Muscle layer of duodenum (tissue), 2 donors: ENCODE measurements at regions not wholly inside any gene's neighbourhood (a gene's known extent, or its start where the extent isn't known, plus 50 kb on each side); places are given as distances from the start of the nearest gene placed in this dataset.

ENCODE experiments used
- H3K27ac ChIP-seq: one replicate; pipeline ENCODE4 v1.7.0; 2013; ENCODE audit warnings: mild to moderate bottlenecking, low read length
- H3K27me3 ChIP-seq: one replicate; pipeline ENCODE4 v1.7.0; 2013; ENCODE audit warnings: low read depth, mild to moderate bottlenecking, control low read depth, low read length
- H3K36me3 ChIP-seq, 2 donors: one replicate each; pipeline ENCODE4 v1.7.0; 2013; ENCODE audit warnings: low read length in 2 of 2, control low read depth in 1 of 2, mild to moderate bottlenecking in 1 of 2; ENCODE audit not compliant: insufficient read depth in 2 of 2, control insufficient read depth in 1 of 2
- H3K4me1 ChIP-seq, 2 donors: one replicate each; pipeline ENCODE4 v1.7.0; 2013; ENCODE audit warnings: low read length in 2 of 2, mild to moderate bottlenecking in 2 of 2, control low read depth in 1 of 2, moderate library complexity in 1 of 2; ENCODE audit not compliant: insufficient read depth in 2 of 2, control insufficient read depth in 1 of 2
- H3K4me3 ChIP-seq, 2 donors: one replicate each; pipeline ENCODE4 v1.7.0; 2013; ENCODE audit warnings: low read length in 2 of 2, low read depth in 1 of 2, mild to moderate bottlenecking in 1 of 2
- H3K9me3 ChIP-seq, 2 donors: one replicate each; pipeline ENCODE4 v1.7.0; 2013; ENCODE audit warnings: low read length in 2 of 2, control low read depth in 1 of 2, mild to moderate bottlenecking in 1 of 2; ENCODE audit not compliant: control insufficient read depth in 1 of 2
- donor health status: healthy.

GRCh38 chr2:234199996-234200395, 149.5 kb downstream of the SPP2 start:
- H3K4me1 ChIP-seq, result peaks cover 4% of the 10 kb centered on the region in 2 donors
- H3K4me3 ChIP-seq, result no peak overlapping the region
- no peaks in the 10 kb centered on the region for H3K9me3 ChIP-seq
- no peaks in the 10 kb centered on the region for H3K27me3 ChIP-seq
- H3K36me3 ChIP-seq, result no peaks in the 10 kb centered on the region
- no peak overlapping the region for H3K27ac ChIP-seq

GRCh38 chr2:234198976-234199375, 148.5 kb downstream of the SPP2 start:
- no peak overlapping the region for H3K27ac ChIP-seq
- H3K36me3 ChIP-seq, result no peaks in the 10 kb centered on the region
- H3K4me3 ChIP-seq, result no peak overlapping the region
- no peaks in the 10 kb centered on the region for H3K9me3 ChIP-seq
- peaks cover 4% of the 10 kb centered on the region in 2 donors for H3K4me1 ChIP-seq
- no peaks in the 10 kb centered on the region for H3K27me3 ChIP-seq

GRCh38 chr2:234195516-234195915, 145.0 kb downstream of the SPP2 start:
- H3K4me3 ChIP-seq, result no peak overlapping the region
- H3K9me3 ChIP-seq, result no peaks in the 10 kb centered on the region
- no peak overlapping the region for H3K27ac ChIP-seq
- no peaks in the 10 kb centered on the region for H3K27me3 ChIP-seq
- H3K4me1 ChIP-seq, result no peaks in the 10 kb centered on the region
- H3K36me3 ChIP-seq, result no peaks in the 10 kb centered on the region

- Histone ChIP-seq H3K36me3 (no peaks in the 10 kb centered on the region), H3K27me3 (no peaks in the 10 kb centered on the region), H3K9me3 (no peaks in the 10 kb centered on the region)
These were observed 143.6 kb downstream of the SPP2 start for GRCh38 chr2:234193977-234194563.

GRCh38 chr2:234191819-234192407, 141.4 kb downstream of the SPP2 start:
- Histone ChIP-seq H3K27me3 (no peaks in the 10 kb centered on the region), H3K36me3 (no peaks in the 10 kb centered on the region), H3K27ac (no peak overlapping the region), H3K9me3 (no peaks in the 10 kb centered on the region), H3K4me1 (no peaks in the 10 kb centered on the region), H3K4me3 (no peak overlapping the region)

More at GRCh38 chr2:234193977-234194563, 143.6 kb downstream of the SPP2 start:
- no peak overlapping the region for H3K27ac ChIP-seq
- H3K4me3 ChIP-seq, result no peak overlapping the region
- H3K4me1 ChIP-seq, result no peaks in the 10 kb centered on the region

GRCh38 chr2:234189786-234190300, 139.3 kb downstream of the SPP2 start:
- no peak overlapping the region for H3K27ac ChIP-seq
- no peaks in the 10 kb centered on the region for H3K4me1 ChIP-seq
- H3K9me3 ChIP-seq, result no peaks in the 10 kb centered on the region
- no peaks in the 10 kb centered on the region for H3K27me3 ChIP-seq
- no peak overlapping the region for H3K4me3 ChIP-seq
- no peaks in the 10 kb centered on the region for H3K36me3 ChIP-seq

GRCh38 chr2:234189230-234189629, 138.7 kb downstream of the SPP2 start:
- H3K36me3 ChIP-seq, result no peaks in the 10 kb centered on the region
- no peaks in the 10 kb centered on the region for H3K27me3 ChIP-seq
- no peaks in the 10 kb centered on the region for H3K4me1 ChIP-seq
- no peak overlapping the region for H3K4me3 ChIP-seq
- no peaks in the 10 kb centered on the region for H3K9me3 ChIP-seq
- H3K27ac ChIP-seq, result no peak overlapping the region

GRCh38 chr2:234187646-234188174, 137.2 kb downstream of the SPP2 start:
- Histone ChIP-seq H3K9me3 (no peaks in the 10 kb centered on the region), H3K4me3 (no peak overlapping the region), H3K4me1 (no peaks in the 10 kb centered on the region), H3K27me3 (no peaks in the 10 kb centered on the region), H3K36me3 (no peaks in the 10 kb centered on the region), H3K27ac (no peak overlapping the region)

GRCh38 chr2:234181121-234181520, 130.6 kb downstream of the SPP2 start:
- H3K9me3 ChIP-seq, result no peaks in the 10 kb centered on the region
- H3K27ac ChIP-seq, result no peak overlapping the region
- no peaks in the 10 kb centered on the region for H3K36me3 ChIP-seq
- no peaks in the 10 kb centered on the region for H3K27me3 ChIP-seq
- no peak overlapping the region for H3K4me3 ChIP-seq
- H3K4me1 ChIP-seq, result no peaks in the 10 kb centered on the region

- H3K4me1 ChIP-seq, result no peaks in the 10 kb centered on the region
- no peak overlapping the region for H3K27ac ChIP-seq
- no peaks in the 10 kb centered on the region for H3K27me3 ChIP-seq
- H3K4me3 ChIP-seq, result no peak overlapping the region
- no peaks in the 10 kb centered on the region for H3K9me3 ChIP-seq
- H3K36me3 ChIP-seq, result no peaks in the 10 kb centered on the region
These were observed 128.5 kb downstream of the SPP2 start for GRCh38 chr2:234179031-234179363.

- Histone ChIP-seq H3K27me3 (no peaks in the 10 kb centered on the region), H3K36me3 (no peaks in the 10 kb centered on the region), H3K27ac (no peak overlapping the region), H3K4me3 (no peak overlapping the region), H3K4me1 (no peaks in the 10 kb centered on the region), H3K9me3 (no peaks in the 10 kb centered on the region)
These were observed 128.0 kb downstream of the SPP2 start for GRCh38 chr2:234178330-234179030.
